Panc1 (cell line): ENCODE measurements at regions not wholly inside any gene's neighbourhood (a gene's known extent, or its start where the extent isn't known, plus 50 kb on each side); places are given as distances from the start of the nearest gene placed in this dataset.

ENCODE experiments used
- ATAC-seq: fragments of 200-7000 bp; cut with Tn5 transposase; 2 replicates; pipeline ENCODE4 v1.9.1; 2020; ENCODE audit warnings: mild to moderate bottlenecking, moderate library complexity
- BruUV-seq: library from RNA; stranded (reverse); fragments of 400-500 nt; replicated peaks from 2 replicates; lab custom pipeline; 2021; lab: Mats Ljungman, UMichigan
- CTCF ChIA-PET: fragments of 300-600 bp; sonication (Branson Sonifier 250); formaldehyde crosslinking; loops from one replicate; lab custom pipeline; 2022; ENCODE audit warnings: antibody characterized with exemption; lab: Charles Lee
- POLR2A ChIA-PET: fragments of 300-600 bp; sonication (Branson Sonifier 250); formaldehyde crosslinking; loops from one replicate; lab custom pipeline; 2022; ENCODE audit warnings: antibody characterized with exemption; lab: Charles Lee
- DNase-seq: peaks from one replicate; pipeline ENCODE4 v3.0.0-alpha.2; 2010; ENCODE audit warnings: low read depth, low spot score
- H3K27ac ChIP-seq: 2 replicates; pipeline ENCODE4 v1.5.1; 2011; ENCODE audit warnings: mild to moderate bottlenecking, low read length, inconsistent platforms
- H3K27me3 ChIP-seq: fragments of 200-500 bp; sonication (Bioruptor generic); 2 replicates; pipeline ENCODE4 v1.6.0; 2014; ENCODE audit warnings: low read length, inconsistent platforms; ENCODE audit not compliant: control insufficient read depth, insufficient read depth
- H3K36me3 ChIP-seq: fragments of 200-500 bp; sonication (Bioruptor generic); 2 replicates; pipeline ENCODE4 v1.5.1; 2014; ENCODE audit warnings: inconsistent platforms, mild to moderate bottlenecking, low read length, moderate library complexity; ENCODE audit not compliant: control insufficient read depth, insufficient read depth
- H3K4me1 ChIP-seq: 2 replicates; pipeline ENCODE4 v1.5.1; 2011; ENCODE audit warnings: inconsistent platforms, mild to moderate bottlenecking, low read length, moderate library complexity; ENCODE audit not compliant: control insufficient read depth, insufficient read depth
- H3K4me3 ChIP-seq, 2 experiments: 2 replicates each; pipeline ENCODE4 v1.5.1; 2011 to 2012; ENCODE audit warnings: low read depth in 2 of 2, low read length in 2 of 2, mild to moderate bottlenecking in 2 of 2, inconsistent platforms in 1 of 2, moderate library complexity in 1 of 2
- H3K9me3 ChIP-seq: fragments of 200-500 bp; sonication (Bioruptor generic); 2 replicates; pipeline ENCODE4 v1.5.1; 2014; ENCODE audit warnings: low read depth, mild to moderate bottlenecking, inconsistent platforms, low read length, moderate library complexity; ENCODE audit not compliant: control insufficient read depth, insufficient read depth
- POLR2AphosphoS5 ChIP-seq: IDR thresholded peaks from 2 replicates; pipeline ENCODE4 v1.6.1; 2012; ENCODE audit warnings: mild to moderate bottlenecking, low read depth, low read length, moderate library complexity
- in situ Hi-C: cut with HindIII; loops from 2 replicates; pipeline ENCODE4 v1.10.0; 2016; ENCODE audit warnings: low sequenced_read_pairs, low pct_unique_long_range_greater_than_20kb
- intact Hi-C: fragments of 100-400 bp; cut with micrococcal nuclease; formaldehyde crosslinking; loops from one replicate; pipeline ENCODE4 v1.10.0; 2022; ENCODE audit not compliant: unreplicated experiment
- TF ChIP-seq, protein P1 (sequence below), 2 experiments: IDR thresholded peaks; 2 replicates each; pipeline ENCODE4 v1.6.1; 2011 to 2012; ENCODE audit warnings: low read depth in 2 of 2, control low read depth in 1 of 2, low read length in 1 of 2, mild to moderate bottlenecking in 1 of 2, moderate library complexity in 1 of 2; ENCODE audit not compliant: insufficient read depth in 1 of 2
- TF ChIP-seq, protein P2 (sequence below): fragments of 450-650 bp; IDR thresholded peaks from 2 replicates; pipeline ENCODE4 v1.5.1; 2017; ENCODE audit warnings: mild to moderate bottlenecking

GRCh38 chr13:48925001-48925400 is 50.7 kb upstream of the FNDC3A start:
- ChIA-PET POLR2A (no interaction called here), CTCF (no interaction called here)
- Histone ChIP-seq H3K36me3 (no peaks in the 10 kb centered on the region), H3K9me3 (no peaks in the 10 kb centered on the region), H3K27ac (no peak overlapping the region), H3K27me3 (no peaks in the 10 kb centered on the region), H3K4me1 (no peaks in the 10 kb centered on the region), H3K4me3 (no peak overlapping the region)
- in situ Hi-C loops (no loop called here), intact Hi-C loops (no loop called here)
- no peak for ATAC-seq
- DNase-seq = no peak
- TF ChIP-seq, protein P1, sequence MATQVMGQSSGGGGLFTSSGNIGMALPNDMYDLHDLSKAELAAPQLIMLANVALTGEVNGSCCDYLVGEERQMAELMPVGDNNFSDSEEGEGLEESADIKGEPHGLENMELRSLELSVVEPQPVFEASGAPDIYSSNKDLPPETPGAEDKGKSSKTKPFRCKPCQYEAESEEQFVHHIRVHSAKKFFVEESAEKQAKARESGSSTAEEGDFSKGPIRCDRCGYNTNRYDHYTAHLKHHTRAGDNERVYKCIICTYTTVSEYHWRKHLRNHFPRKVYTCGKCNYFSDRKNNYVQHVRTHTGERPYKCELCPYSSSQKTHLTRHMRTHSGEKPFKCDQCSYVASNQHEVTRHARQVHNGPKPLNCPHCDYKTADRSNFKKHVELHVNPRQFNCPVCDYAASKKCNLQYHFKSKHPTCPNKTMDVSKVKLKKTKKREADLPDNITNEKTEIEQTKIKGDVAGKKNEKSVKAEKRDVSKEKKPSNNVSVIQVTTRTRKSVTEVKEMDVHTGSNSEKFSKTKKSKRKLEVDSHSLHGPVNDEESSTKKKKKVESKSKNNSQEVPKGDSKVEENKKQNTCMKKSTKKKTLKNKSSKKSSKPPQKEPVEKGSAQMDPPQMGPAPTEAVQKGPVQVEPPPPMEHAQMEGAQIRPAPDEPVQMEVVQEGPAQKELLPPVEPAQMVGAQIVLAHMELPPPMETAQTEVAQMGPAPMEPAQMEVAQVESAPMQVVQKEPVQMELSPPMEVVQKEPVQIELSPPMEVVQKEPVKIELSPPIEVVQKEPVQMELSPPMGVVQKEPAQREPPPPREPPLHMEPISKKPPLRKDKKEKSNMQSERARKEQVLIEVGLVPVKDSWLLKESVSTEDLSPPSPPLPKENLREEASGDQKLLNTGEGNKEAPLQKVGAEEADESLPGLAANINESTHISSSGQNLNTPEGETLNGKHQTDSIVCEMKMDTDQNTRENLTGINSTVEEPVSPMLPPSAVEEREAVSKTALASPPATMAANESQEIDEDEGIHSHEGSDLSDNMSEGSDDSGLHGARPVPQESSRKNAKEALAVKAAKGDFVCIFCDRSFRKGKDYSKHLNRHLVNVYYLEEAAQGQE (IDR thresholded peaks at IDR 0.05; ENCODE audit: insufficient read depth in 1 of 2, low read depth in 2 of 2, low read length in 1 of 2) = no peak
- TF ChIP-seq POLR2AphosphoS5 = no peak
- TF ChIP-seq, protein P2, sequence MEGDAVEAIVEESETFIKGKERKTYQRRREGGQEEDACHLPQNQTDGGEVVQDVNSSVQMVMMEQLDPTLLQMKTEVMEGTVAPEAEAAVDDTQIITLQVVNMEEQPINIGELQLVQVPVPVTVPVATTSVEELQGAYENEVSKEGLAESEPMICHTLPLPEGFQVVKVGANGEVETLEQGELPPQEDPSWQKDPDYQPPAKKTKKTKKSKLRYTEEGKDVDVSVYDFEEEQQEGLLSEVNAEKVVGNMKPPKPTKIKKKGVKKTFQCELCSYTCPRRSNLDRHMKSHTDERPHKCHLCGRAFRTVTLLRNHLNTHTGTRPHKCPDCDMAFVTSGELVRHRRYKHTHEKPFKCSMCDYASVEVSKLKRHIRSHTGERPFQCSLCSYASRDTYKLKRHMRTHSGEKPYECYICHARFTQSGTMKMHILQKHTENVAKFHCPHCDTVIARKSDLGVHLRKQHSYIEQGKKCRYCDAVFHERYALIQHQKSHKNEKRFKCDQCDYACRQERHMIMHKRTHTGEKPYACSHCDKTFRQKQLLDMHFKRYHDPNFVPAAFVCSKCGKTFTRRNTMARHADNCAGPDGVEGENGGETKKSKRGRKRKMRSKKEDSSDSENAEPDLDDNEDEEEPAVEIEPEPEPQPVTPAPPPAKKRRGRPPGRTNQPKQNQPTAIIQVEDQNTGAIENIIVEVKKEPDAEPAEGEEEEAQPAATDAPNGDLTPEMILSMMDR = no peak
- no TSS peak for BruUV-seq
